ENCODE measurements at regions not wholly inside any gene's neighbourhood (a gene's known extent, or its start where the extent isn't known, plus 50 kb on each side); places are given as distances from the start of the nearest gene placed in this dataset.

- Histone ChIP-seq H4K20me1 (ENCODE audit: control insufficient read depth, insufficient read depth, low read length, poor library complexity, severe bottlenecking) (no peaks in the 10 kb centered on the region), H3K9ac (ENCODE audit: low read length) (no peak overlapping the region), H3K79me2 (ENCODE audit: control insufficient read depth, insufficient read depth, low read length) (no peaks in the 10 kb centered on the region), H3K4me1 (ENCODE audit: control insufficient read depth in 2 of 2, insufficient read depth in 2 of 2, low read length in 2 of 2) (peaks cover 0 to 4% of the 10 kb centered on the region in 2 donors), H3K9me3 (ENCODE audit: control extremely low read depth in 1 of 3, control insufficient read depth in 2 of 3, insufficient read depth in 1 of 3, low read length in 2 of 3) (no peaks in the 10 kb centered on the region), H3K36me3 (replicated peaks in 1 of 2; ENCODE audit: control extremely low read depth in 1 of 2, control insufficient read depth in 1 of 2, extremely low read depth in 1 of 2, insufficient read depth in 2 of 2, low read length in 1 of 2) (no peaks in the 10 kb centered on the region), H3K4me3 (ENCODE audit: control extremely low read depth in 1 of 5, extremely low read depth in 1 of 5, insufficient read depth in 1 of 5, low read depth in 2 of 5, low read length in 4 of 5) (no peak overlapping the region), H3K4me2 (replicated peaks; ENCODE audit: low read depth, low read length, poor library complexity, severe bottlenecking) (no peak overlapping the region), H2AFZ (ENCODE audit: insufficient read depth, low read depth, low read length, poor library complexity, severe bottlenecking) (no peak overlapping the region), H3K27ac (ENCODE audit: low read length in 2 of 2) (no peak overlapping the region), H3K27me3 (replicated peaks in 1 of 4; ENCODE audit: control extremely low read depth in 1 of 4, control insufficient read depth in 3 of 4, insufficient read depth in 4 of 4, low read length in 3 of 4) (peaks cover 0 to 4% (median 1%) of the 10 kb centered on the region in 4 experiments)
- CTCF ChIA-PET = no interaction called here
- Mint-ChIP-seq H3K4me3 (no peak overlapping the region), H3K27ac (no peak overlapping the region), H3K27me3 (peaks cover 3% of the 10 kb centered on the region), H3K9me3 (ENCODE audit: insufficient read depth) (no peaks in the 10 kb centered on the region), H3K4me1 (peaks cover 8% of the 10 kb centered on the region)
- POLR2A ChIA-PET = no interaction called here
- TF ChIP-seq EZH2 (IDR thresholded peaks at IDR 0.05; ENCODE audit: borderline replicate concordance, insufficient read depth, low read depth, low read length, poor library complexity, severe bottlenecking) (no peak), CTCF (IDR thresholded peaks at IDR 0.05) (no peak)
- intact Hi-C loops (cut with micrococcal nuclease) = no loop called here
- no peak for DNase-seq
- ATAC-seq (ENCODE audit: low read depth) = no peak
These were observed 64.6 kb upstream of the BTN3A2 start for GRCh38 chr6:26300359-26300758.

GRCh38 chr6:26300828-26301227 is 64.2 kb upstream of the BTN3A2 start:
- ChIA-PET POLR2A (no interaction called here), CTCF (no interaction called here)
- peaks cover 0 to 3% (median 1%) of the 10 kb centered on the region in 4 experiments for H3K27me3 ChIP-seq (replicated peaks in 1 of 4; ENCODE audit: control extremely low read depth in 1 of 4, control insufficient read depth in 3 of 4, insufficient read depth in 4 of 4, low read length in 3 of 4)
- no peak overlapping the region for H3K4me3 ChIP-seq (ENCODE audit: control extremely low read depth in 1 of 5, extremely low read depth in 1 of 5, insufficient read depth in 1 of 5, low read depth in 2 of 5, low read length in 4 of 5)
- TF ChIP-seq EZH2 (IDR thresholded peaks at IDR 0.05; ENCODE audit: borderline replicate concordance, insufficient read depth, low read depth, low read length, poor library complexity, severe bottlenecking) (no peak), CTCF (IDR thresholded peaks at IDR 0.05) (no peak)
- no peak overlapping the region for H3K27ac Mint-ChIP-seq
- H3K9me3 ChIP-seq (ENCODE audit: control extremely low read depth in 1 of 3, control insufficient read depth in 2 of 3, insufficient read depth in 1 of 3, low read length in 2 of 3) = no peaks in the 10 kb centered on the region
- DNase-seq (no peak), ATAC-seq (ENCODE audit: low read depth) (no peak)
- no peak overlapping the region for H3K9ac ChIP-seq (ENCODE audit: low read length)
- peaks cover 9% of the 10 kb centered on the region for H3K4me1 Mint-ChIP-seq
- H3K9me3 Mint-ChIP-seq (ENCODE audit: insufficient read depth) = no peaks in the 10 kb centered on the region
- no peaks in the 10 kb centered on the region for H4K20me1 ChIP-seq (ENCODE audit: control insufficient read depth, insufficient read depth, low read length, poor library complexity, severe bottlenecking)
- H3K36me3 ChIP-seq (replicated peaks in 1 of 2; ENCODE audit: control extremely low read depth in 1 of 2, control insufficient read depth in 1 of 2, extremely low read depth in 1 of 2, insufficient read depth in 2 of 2, low read length in 1 of 2) = no peaks in the 10 kb centered on the region
- no peak overlapping the region for H3K4me3 Mint-ChIP-seq
- H3K4me2 ChIP-seq (replicated peaks; ENCODE audit: low read depth, low read length, poor library complexity, severe bottlenecking) = no peak overlapping the region
- H3K79me2 ChIP-seq (ENCODE audit: control insufficient read depth, insufficient read depth, low read length) = no peaks in the 10 kb centered on the region
- intact Hi-C loops (cut with micrococcal nuclease) = no loop called here
- no peak overlapping the region for H2AFZ ChIP-seq (ENCODE audit: insufficient read depth, low read depth, low read length, poor library complexity, severe bottlenecking)
- H3K27me3 Mint-ChIP-seq = peaks cover 3% of the 10 kb centered on the region
- peaks cover 4% of the 10 kb centered on the region in 2 donors for H3K4me1 ChIP-seq (ENCODE audit: control insufficient read depth in 2 of 2, insufficient read depth in 2 of 2, low read length in 2 of 2)
- no peak overlapping the region for H3K27ac ChIP-seq (ENCODE audit: low read length in 2 of 2)

All from B cell (primary cell).